GM19238 (cell line): ENCODE measurements at regions not wholly inside any gene's neighbourhood (a gene's known extent, or its start where the extent isn't known, plus 50 kb on each side); places are given as distances from the start of the nearest gene placed in this dataset.
"Not testable (repeated sequence)": the region's sequence is repeated elsewhere in the genome, so short reads cannot be mapped to it uniquely, and the experiment has no call there.

Source experiments
- DNase-seq: peaks from one replicate; pipeline ENCODE4 v3.0.0; 2011; ENCODE audit warnings: low spot score; ENCODE audit not compliant: insufficient read length

DNA sequence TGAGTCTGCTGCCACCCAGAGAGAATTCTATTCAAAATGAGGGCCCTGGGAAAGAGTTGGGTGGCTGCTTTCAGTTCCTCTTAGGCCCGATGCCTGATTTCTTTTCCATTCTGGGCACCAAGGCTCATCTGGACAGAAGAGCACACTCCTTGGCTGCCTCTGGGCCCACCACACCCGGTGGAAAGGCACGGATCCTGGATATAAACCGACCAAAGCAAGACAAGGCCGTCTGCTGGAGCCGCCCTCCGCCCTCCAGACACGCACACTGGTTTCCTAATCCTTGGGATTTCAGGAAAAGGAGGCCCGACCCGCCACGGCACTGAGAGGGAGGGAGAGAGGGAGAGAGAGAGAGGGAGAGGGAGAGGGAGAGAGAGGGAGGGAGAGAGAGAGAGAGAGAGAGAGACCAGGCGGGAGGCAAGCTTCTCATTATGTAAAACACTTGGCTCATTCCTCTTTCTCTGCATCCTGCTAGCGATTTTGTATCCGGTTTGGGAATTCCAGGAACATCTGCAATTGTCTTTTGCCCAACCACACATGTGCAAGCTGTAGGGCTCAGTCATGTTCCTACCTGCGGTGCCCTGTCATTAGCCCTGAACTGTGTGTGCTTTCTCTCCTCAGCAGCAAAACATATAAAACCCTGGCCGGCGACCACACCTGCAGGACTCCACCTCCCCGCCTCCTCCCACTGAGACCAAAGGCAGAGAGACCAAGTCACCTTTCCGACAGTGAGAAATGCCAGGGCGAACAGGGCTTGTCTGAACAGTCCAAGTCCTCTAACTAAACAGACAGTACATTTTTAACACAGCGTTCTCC lies 347.2 kb downstream of the SOX9 start:
- no peak for DNase-seq

DNA sequence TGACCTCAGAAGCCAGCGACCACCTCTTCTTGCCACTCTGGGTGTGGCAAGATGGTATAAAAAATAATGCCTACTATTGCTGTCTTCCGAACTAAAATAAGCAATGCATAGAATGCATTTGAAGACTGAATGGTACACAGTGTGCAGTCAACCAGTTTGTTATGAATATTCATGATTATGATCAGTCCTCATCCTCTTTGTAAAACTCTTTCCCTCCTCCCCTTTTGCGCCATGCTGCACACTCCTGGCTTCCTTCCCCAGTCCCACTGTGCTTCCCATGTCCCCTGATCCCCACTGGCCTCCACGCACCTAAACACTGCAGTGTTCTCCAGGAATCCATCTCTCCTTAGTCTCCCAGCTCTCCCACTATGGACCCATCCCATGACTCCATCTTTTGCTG lies 348.0 kb downstream of the SOX9 start:
- no peak for DNase-seq

DNA sequence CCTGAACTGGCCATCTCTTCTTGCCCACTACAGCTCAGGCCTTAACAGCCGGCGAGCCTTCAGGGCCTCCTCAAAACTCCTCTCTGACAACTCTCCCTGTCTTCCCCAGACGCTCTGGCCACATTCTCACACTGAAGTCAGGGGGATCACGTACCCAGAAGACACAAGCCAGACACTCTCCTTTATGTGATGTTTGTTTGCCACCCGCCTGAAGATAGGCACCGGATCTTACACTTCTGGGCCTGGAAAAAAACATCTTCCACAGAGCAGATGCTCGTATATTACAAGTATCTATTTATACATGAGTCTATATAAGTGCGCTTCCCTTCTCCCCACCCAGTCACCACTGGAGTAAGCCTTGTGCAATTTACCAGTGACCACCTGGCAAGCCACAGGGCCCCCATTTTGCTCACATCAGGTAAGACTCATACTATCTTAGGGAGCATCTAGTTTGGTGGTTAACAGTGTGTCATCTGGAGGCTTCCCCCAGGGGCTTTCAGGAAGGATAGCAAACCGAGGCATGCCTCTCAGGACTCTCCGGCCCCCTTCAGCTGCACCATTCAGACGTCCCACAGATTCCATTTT lies 349.4 kb downstream of the SOX9 start:
- no peak for DNase-seq

DNA sequence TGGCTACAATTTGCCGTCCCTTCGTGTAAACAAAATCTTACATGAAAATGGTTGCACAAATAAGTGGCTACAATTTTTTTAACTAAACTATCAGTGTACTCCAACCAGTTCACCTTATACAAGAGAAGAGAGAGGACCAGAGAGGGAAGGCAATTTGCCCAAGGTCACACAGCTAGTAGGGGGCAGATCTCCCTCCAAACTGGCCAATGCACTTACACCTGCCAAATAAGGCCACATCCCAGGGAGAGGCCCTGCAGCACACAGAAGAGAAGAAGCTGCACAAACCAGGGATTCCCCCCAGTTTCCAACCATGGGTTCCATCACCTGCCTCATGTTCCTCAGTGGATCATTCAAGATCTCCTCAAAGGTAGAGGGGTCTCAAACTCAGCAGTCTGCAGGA lies 349.9 kb downstream of the SOX9 start:
- DNase-seq, result no peak

DNA sequence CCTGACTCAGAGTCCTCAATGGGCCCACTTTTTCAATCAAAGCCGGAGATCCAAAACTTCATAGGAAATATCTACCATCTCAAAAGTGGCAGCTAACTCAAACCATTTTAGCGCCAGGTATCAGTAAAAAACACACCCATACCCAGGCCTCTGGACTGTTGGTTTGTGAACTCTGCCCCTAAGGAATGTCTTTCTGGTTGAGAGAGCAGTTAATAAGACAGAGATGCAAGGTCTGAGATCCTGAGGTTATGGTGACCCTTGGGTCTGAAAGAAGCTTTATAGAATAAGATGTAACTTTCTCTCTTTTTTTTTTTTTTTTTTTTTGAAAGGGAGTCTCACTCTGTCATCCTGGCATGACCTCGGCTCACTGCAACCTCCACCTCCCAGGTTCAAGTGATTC lies 350.5 kb downstream of the SOX9 start:
- no peak for DNase-seq

- no peak for DNase-seq
These were observed 351.3 kb downstream of the SOX9 start for GRCh38 chr17:72472106-72472505.

DNA sequence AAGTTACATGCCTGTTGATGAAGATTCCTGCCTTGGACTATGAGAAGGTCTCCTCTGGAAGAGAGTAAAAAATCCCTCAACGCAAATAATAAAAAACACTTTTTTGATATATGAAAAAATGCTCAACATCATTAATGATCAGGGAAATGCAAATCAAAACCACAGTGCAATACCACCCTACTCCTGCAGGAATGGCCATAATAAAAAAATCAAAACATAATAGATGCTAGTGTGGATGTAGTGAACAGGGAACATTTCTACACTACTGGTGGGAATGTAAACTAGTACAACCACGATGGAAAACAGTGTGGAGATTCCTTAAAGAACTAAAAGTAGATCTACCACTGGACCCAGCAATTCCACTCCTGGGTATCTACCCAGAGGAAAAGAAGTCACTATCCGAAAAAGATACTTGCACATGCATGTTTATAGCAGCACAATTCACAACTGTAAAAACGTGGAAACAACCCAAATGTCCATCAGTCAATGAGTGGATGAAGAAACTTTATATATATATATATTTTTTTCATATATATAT lies 352.1 kb downstream of the SOX9 start:
- DNase-seq, result not testable (repeated sequence)

- no peak for DNase-seq
These were observed 353.4 kb downstream of the SOX9 start for GRCh38 chr17:72474243-72474642.

GRCh38 chr17:72474719-72475477 lies 354.1 kb downstream of the SOX9 start:
- no peak for DNase-seq

GRCh38 chr17:72476134-72476533 lies 355.3 kb downstream of the SOX9 start:
- no peak for DNase-seq

- DNase-seq, result no peak
These were observed 355.8 kb downstream of the SOX9 start for GRCh38 chr17:72476575-72476986.

DNA sequence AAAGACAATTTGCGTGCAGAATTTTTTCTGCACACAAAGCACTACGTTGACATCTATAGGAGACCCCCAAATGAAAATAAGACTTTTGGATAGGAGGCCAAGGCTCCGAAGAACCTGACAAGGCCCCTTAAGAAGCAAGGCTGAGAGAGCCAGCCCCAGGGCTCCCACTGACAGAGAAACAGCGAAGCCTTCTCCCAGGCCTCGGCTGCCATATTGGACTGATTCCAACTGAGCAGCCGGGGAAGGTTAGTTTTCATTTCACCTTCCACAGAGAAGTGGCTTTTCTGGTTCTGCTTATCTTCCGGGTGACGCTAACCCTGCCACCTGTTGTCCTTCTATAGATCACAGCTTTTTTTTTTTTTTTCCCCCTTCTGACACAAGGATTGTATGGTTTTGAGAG lies 356.7 kb downstream of the SOX9 start:
- DNase-seq, result no peak

GRCh38 chr17:72479113-72479512 lies 358.3 kb downstream of the SOX9 start:
- no peak for DNase-seq

DNA sequence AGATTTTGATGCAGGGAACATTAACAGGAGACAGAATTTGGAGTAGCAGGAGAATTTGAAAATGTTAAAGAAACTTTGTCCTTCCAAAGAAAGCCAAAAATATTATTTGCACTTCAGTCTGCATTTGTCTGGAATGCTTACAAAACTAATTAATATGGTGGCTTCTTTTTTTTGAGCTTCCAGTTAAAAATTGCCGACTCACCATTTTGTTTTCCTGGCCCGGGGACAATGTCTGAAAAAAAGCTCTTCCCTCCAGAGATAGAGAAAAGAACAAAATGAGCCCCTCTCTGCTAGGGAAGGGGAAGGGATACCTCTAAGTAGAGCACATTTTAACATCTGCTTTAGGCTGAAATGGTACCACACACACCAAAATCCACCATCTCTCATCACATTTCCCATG lies 360.8 kb downstream of the SOX9 start:
- no peak for DNase-seq

DNA sequence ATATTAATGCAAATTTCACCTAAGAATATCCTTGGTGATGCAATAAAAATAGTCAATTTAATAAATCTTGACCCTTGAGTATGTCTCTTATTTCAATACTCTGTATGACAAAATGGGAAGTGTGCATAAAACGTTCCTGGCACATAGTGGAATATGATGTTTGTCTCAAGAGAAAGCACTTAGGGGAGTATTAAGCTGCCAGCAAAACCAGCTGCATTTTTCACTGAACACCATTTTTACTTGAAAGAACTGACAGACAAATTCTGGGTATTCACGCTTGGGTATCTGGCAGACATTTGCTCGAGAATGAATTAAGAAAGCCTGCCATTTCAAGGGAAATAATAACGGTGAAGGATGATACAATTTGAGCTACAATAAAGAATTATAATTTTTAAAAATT lies 364.8 kb downstream of the SOX9 start:
- DNase-seq, result no peak

DNA sequence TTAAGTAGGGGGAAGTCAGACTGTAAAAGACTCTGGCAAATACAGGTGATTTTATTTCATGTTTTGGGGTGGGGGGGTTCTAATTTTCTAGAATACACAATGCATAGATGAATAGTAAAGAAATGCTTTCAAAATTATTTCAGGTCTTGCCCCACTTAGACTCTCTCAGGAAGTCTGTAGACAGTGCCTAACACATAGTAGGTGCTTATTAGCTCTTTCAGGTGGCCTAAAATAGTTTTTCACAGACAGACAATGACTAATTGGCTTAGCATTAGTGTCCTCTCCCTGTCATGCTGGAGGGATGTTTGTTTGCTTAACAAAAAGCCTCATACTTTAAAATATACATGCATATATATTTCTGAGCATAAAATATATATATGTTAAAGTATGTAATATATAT lies 366.0 kb downstream of the SOX9 start:
- no peak for DNase-seq

GRCh38 chr17:72487731-72488494 lies 367.1 kb downstream of the SOX9 start:
- no peak for DNase-seq

DNA sequence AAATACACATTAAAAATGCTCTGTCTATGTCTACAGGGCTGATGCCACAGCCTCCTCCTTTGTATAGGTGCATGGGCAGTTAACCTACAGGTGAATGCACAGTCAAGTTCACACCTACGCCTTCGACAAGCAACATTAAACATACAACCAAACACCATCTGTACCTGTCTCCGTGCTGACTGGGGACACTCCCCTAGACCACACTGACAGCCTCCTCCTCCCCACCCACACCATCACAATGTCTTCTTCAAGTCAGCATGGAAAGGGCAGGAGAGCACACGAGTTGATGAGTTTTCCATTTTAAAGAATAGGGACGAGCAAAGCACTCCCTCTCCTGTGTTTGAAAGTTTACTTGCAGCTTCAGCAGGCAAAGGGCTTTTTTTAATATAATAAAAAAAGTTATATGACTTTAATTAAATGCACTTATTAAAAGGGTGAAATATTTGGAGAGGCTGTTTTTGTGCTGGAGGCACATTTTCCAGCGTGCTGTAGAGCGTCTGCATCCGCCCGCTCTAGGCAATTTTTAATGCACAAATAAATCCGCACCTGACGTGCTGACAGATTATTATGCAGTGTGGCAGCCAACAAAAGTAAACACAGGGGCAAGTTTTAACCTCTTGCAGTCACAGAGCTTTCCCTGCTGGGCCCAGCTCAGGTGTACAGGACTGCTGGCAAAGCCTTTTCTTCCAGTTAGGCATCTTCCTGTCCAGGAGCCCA lies 367.9 kb downstream of the SOX9 start:
- DNase-seq, result no peak

DNA sequence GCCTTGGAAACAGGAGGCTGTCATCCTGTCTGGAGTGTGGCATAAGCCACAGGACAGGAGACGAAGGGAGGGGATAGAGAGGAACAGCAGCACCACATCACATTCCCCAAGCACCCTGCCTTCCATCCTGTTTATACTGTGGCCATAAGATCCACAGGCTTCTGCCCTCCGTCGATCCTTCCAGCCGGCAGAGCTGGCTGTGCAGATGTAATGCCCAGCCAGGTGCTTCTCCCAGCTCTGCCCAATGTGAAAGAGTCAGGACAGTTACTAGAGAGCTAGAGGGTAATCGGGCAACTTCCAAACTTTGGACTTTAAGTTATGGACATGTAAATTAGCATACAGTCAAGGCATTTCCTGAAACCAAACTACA lies 368.4 kb downstream of the SOX9 start:
- no peak for DNase-seq

- DNase-seq, result no peak
These were observed 370.3 kb downstream of the SOX9 start for GRCh38 chr17:72491102-72491501.

DNA sequence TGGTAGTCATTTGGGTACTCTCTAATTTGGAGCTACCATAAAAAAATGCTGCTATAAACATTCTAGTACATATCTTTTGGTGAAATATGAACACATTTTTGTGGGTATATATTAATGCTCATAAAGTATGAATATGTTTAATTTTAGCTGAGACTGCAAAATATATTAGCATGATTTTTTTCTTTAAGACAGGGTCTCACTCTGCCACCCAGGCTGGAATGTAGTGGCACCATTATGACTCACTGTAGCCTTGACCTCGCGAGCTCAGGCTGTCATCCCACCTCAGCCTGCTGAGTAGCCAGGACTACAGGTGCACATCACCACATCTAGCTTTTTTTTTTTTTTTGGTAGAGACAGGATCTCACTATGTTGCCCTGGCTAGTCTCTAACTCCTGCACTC lies 371.7 kb downstream of the SOX9 start:
- no peak for DNase-seq
